Left renal cortex interstitium (tissue), 4 donors: ENCODE measurements at regions not wholly inside any gene's neighbourhood (a gene's known extent, or its start where the extent isn't known, plus 50 kb on each side); places are given as distances from the start of the nearest gene placed in this dataset.

ENCODE experiments used
- DNase-seq, 4 donors: peaks; one replicate each; pipeline ENCODE4 v3.0.0-alpha.2; 2013; ENCODE audit warnings: low read depth in 4 of 4, low spot score in 2 of 4, missing footprints in 1 of 4

DNA sequence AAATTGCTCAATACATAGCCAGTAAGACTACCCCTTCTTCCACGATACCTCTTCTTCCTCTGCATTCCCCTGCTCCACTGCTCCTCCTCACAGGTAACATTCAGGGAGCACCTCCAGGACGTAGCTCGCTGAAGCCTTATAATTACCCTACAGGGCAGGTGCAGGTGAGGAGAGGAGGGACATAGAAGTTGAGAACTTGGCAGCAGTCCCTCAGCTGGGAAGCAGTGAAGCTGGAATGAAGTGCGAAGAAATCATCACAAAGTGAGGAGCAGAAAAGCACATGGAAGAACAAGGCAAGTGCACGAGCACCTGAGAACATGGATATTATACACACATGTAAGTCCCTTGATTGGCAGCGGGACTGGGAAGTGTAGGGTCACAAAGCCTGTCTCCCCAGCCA, 118.2 kb downstream of the HSD17B3 start:
- DNase-seq, result no peak

DNA sequence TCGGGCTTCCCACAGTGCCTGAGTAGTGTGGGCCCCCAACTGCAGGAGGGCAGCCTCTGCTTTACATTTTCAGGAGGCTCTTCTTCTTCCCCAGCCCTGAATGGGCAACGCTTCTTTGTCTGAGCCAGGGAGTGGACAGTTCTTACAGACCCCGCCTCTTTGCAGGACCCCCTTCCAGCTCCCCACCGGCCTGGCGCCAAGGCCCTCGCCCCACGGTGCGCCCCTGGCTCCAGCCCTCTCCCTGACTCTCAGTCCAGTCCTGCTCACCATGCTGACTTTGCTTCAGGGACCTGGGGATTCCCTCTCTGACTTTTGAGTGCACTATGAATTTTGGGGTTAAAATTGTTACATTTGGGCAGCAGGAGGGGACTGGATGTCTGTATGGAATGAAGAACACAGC, 123.8 kb downstream of the HSD17B3 start:
- no peak for DNase-seq

DNA sequence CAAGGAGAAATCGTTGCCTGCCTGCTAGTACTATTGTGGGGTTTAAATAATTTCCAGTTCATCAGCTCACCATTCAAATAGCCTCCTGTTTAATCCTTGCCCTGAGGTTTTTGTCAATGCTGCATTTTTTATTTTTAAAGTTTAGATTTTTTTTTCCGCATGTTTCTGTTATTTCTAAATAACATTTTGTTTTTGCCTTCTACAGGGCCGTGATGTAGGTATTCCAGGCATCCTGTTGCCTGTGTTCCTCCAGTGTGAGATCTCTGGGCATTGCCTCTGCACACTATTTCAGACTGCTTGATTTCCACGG, 124.3 kb downstream of the HSD17B3 start:
- DNase-seq, result no peak

- no peak for DNase-seq
These were observed 124.8 kb downstream of the HSD17B3 start for GRCh38 chr9:96177005-96177718.

DNA sequence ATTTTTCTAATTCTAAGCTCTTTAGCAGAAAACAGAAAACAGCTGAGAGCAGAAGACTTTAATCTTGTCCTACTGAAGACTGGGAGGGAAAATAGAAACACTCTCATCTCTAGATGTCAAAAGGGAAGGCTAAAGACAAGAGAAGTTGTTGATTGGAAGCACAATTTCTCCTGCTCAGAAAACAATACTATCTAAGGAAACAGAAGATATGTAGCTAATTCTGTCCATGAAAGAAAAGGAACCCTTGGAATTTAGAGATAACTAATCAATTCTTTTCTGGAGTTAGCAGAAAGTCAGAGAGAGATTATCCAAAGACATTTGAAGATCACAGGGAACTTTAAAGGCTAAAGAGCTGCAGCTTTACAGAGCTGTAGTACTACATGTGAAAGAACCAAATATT, 126.2 kb downstream of the HSD17B3 start:
- DNase-seq, result no peak

- DNase-seq, result no peak
These were observed 127.0 kb downstream of the HSD17B3 start for GRCh38 chr9:96175001-96175400.

DNA sequence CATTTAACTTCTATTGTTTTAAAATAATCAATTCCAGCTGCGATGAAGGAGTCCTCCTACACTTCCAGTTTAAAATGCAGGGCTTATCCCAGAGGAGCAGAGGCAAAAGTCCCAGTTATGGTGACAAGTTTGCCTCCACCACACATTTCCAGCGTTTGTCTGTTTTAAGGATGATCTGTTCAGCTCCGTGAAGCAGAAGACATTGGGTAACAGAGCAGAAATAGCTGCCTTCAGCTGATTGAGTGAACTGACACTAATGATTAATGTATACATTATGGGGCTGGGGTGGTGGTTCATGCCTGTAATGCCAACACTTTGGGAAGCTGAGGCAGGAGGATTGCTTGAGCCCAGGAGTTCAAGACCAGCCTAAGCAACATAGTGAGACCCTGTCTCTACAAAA, 127.6 kb downstream of the HSD17B3 start:
- no peak for DNase-seq

DNA sequence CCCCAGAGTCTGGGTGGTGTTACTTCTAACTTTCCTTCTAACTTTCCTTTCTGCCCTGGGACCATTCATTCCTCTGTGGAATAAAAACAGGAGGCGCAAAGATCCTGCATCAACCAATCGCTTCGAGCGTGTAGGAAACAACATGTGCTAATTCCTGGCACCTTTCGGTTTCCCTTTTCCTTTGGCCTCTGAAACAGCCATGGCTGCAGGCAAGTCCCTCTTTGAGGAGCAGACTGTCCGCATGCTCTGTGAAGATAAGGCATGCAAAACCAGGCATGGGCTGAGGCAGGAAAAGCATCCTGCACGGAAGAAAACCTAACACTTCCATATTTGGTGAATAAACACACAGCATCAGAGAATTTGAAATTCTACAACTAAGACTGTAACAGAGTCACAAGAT, 128.3 kb downstream of the HSD17B3 start:
- no peak for DNase-seq

DNA sequence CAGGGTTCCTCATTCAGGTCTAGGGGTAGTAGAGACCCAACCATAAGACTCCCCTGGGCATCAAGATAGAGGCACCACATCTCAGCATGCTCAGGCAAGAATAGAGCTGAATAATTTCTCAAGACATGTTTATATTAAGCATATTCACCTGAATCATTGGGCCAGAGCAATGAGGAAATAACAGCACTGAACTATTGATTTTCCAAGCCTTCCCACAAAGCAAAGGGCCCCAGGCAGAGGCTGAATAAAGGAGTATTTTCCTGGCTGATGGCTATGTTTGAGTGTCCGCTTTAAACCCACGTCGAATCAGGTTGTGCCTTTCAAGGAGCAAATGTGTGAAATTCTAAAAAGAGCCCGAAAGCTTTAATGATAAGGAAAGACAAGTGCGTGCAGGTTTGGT, 129.2 kb downstream of the HSD17B3 start:
- DNase-seq, result no peak

GRCh38 chr9:96171728-96172127, 130.2 kb downstream of the HSD17B3 start:
- no peak for DNase-seq

DNA sequence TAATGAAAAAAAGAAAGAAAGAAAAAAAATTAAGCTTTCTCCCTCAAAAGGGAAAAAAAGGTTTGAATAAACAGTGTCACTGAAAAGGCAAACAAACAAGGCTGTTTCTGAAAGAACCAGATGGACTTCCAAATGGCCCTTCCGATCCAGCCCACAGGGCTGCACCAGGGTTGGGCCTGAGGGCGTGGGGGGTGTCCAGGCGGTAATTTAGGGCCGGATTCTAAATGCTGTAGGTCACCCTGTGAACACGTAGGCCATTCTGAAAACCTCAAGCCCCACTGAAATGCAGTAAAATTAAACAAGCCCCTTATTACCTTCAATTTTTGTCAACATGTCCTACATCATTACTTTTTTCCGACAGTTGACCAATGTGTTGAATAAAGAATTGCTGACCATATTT, 132.1 kb downstream of the HSD17B3 start:
- DNase-seq, result no peak

- DNase-seq, result peak in 3 of 4 donors; percentile 56 to 81 (median 73)
These were observed 132.5 kb downstream of the HSD17B3 start for GRCh38 chr9:96169484-96169883.

- no peak for DNase-seq
These were observed 133.1 kb downstream of the HSD17B3 start for GRCh38 chr9:96168882-96169281.

DNA sequence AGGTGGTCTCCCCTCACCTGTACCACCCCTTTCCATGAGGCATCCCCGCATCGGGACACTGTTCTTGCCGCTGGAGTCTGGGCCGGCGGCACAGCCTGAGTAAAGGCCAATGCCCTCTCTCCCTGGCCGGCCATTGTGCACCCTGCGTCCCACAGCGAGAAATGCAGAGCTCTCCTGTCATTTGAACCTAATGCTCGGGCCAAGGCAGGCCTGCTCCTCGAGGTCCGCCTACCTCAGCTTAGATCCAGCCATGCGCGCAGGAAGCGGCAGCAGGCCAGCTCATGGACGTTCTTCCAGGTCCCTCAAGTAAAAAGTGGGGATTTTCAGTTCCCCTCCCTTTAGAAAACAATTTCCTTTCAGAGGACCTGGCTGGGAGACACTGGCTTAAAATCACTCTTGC, 135.0 kb downstream of the HSD17B3 start:
- DNase-seq, result no peak

DNA sequence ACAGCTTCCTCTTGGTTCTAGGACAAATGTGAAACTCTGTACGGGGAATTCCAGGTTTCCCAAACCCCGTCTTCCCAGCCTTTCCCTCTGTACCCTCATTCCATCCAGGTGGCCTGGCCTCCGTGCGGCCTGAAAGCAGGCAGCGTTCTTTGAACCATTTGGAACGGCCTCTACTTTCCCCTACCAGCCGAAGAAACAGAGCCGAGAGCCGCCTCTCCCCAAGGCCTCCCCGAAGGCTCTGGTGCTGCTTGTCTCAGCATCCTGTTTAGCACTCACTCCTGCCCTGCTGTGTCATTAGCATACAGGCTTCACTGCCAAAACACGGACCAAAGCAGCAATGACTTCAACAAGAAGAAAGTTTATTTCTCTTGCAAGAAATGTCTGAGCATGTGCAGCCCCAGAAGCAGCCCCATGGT, 137.7 kb downstream of the HSD17B3 start:
- no peak for DNase-seq

GRCh38 chr9:96163712-96164111, 138.3 kb downstream of the HSD17B3 start:
- DNase-seq, result no peak

DNA sequence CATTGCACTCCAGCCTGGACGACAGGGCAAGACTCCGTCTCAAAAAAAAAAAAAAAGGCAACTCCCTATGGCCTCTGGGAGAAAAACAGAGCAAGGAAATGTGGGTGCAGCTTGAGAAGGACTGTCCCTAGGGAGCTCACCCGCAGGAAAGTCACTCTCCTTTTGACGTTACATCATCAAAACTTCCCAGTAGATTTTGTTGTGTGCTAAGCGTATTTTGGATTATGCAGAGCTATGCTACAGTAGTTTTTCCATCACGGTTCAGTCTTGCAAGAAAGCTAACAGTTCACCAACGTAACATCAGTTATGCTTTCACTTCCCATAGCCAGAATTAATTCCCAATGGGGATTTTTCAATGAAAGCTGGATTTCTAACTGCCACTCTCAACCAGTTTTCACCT, 138.8 kb downstream of the HSD17B3 start:
- no peak for DNase-seq

DNA sequence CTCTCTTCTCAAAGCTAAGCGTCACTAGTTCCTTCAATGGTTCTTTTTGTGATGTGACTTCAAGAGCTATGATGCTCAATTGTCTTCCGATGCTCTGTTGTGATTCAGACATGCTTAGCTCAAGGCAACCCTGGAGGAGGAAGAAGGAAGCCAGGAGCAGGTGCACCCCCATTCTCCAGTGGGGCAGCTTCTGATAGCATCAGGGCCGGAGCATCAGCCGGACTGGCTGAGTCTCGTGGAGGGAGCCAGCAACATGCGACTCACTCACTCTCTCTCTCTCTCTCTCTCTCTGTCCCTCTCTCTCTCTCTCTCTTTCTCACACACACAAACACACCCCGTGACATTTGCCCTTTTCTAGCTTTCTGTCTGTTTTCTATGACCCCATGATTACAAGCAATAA, 140.2 kb downstream of the HSD17B3 start:
- no peak for DNase-seq

DNA sequence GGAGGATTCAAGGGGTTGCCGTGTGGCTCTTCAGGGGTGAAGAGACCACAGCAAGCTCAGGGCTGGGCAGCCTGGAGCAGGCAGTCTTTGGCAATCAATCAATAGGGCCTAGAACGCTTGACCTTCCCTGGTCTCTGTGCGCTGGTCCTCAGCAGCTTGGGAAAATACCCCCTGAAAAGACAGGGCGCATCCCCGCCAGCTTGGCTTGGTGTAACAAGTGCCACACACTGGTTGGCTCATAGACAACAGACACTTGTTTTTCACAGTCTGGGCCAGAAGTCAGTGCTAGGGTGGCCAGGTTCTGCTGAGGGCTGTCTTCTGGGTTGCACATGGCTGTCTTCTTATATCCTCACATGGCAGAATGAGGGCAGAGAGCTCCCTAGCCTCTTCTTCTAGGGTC, 141.1 kb downstream of the HSD17B3 start:
- no peak for DNase-seq

DNA sequence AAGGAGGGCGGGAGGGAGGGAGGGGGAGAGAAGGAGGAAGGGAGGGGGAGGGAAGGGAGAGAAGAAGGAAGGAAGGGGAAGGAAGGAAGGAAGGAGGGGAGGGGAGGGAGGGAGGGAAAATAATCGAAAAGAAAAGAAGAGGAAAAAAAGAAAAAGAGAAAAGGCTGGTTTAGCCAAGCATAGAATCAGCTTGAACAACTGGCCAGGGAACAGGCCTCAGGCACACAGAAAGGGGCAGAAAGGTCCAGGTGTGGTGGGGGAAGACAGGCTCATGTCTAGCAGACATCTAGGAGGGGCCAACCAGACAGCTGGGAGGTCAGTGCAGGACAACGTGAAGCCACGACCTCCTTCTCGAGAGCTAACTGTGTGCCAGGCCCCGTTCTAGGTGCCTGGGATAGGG, 141.8 kb downstream of the HSD17B3 start:
- DNase-seq, result no peak

- DNase-seq, result no peak
These were observed 142.4 kb downstream of the HSD17B3 start for GRCh38 chr9:96159596-96159995.

- no peak for DNase-seq
These were observed 142.9 kb downstream of the HSD17B3 start for GRCh38 chr9:96158909-96159575.

- no peak for DNase-seq
These were observed 143.8 kb downstream of the HSD17B3 start for GRCh38 chr9:96158147-96158546.
